Retinal pigment epithelial cell (primary cell): ENCODE measurements at regions not wholly inside any gene's neighbourhood (a gene's known extent, or its start where the extent isn't known, plus 50 kb on each side); places are given as distances from the start of the nearest gene placed in this dataset.

ENCODE experiments used
- DNase-seq: peaks from one replicate; pipeline ENCODE4 v3.0.0-alpha.2; 2010; ENCODE audit warnings: low read depth
- H3K4me3 ChIP-seq: 2 replicates; pipeline ENCODE4 v1.5.1; 2011; ENCODE audit warnings: mild to moderate bottlenecking, low read length, control low read depth, moderate library complexity
- TF ChIP-seq, protein P1 (sequence below): conservative IDR thresholded peaks from 2 replicates; pipeline ENCODE4 v1.5.1; 2011; ENCODE audit warnings: low read depth, low read length, control low read depth, inconsistent platforms

DNA sequence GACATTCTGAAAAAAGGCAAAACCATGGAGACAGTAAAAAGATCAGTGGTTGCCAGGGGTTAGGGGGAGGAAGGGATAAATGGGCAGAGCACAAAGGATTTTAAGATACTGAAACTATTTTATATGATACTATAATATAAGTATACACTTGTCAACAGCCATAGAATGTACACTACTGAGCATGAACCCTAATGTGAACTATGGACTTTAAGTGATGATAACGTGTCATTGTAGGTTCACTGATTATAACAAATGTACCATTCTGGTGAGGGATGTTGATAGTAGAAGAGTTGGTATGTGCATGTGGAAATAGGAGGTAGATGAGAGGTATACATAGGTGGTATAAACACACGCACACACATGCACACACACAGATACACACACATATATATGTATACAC, 241.6 kb downstream of the NOL4 start:
- no peak overlapping the region for H3K4me3 ChIP-seq
- TF ChIP-seq, protein P1, sequence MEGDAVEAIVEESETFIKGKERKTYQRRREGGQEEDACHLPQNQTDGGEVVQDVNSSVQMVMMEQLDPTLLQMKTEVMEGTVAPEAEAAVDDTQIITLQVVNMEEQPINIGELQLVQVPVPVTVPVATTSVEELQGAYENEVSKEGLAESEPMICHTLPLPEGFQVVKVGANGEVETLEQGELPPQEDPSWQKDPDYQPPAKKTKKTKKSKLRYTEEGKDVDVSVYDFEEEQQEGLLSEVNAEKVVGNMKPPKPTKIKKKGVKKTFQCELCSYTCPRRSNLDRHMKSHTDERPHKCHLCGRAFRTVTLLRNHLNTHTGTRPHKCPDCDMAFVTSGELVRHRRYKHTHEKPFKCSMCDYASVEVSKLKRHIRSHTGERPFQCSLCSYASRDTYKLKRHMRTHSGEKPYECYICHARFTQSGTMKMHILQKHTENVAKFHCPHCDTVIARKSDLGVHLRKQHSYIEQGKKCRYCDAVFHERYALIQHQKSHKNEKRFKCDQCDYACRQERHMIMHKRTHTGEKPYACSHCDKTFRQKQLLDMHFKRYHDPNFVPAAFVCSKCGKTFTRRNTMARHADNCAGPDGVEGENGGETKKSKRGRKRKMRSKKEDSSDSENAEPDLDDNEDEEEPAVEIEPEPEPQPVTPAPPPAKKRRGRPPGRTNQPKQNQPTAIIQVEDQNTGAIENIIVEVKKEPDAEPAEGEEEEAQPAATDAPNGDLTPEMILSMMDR, result no peak
- DNase-seq, result no peak

DNA sequence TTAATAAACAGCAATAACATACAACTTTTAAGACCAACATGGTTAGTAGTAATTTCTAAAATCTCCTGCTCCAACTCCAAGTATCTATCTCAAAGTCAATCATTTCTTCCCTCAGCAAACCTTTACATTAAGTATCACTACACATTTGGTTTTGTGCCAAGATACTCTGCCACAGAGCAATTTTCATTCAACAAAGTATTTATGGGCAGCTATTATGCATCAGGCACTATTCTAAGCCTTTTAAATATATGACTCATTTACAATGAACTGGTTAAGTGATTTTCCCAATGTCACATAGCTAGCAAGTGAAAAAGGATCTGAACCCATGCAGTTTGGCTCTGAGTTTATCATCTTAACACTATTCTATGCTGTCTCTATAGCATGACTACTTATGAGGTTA, 264.3 kb downstream of the NOL4 start:
- H3K4me3 ChIP-seq, result no peak overlapping the region
- DNase-seq, result peak; percentile 2
- TF ChIP-seq, protein P1, result no peak

DNA sequence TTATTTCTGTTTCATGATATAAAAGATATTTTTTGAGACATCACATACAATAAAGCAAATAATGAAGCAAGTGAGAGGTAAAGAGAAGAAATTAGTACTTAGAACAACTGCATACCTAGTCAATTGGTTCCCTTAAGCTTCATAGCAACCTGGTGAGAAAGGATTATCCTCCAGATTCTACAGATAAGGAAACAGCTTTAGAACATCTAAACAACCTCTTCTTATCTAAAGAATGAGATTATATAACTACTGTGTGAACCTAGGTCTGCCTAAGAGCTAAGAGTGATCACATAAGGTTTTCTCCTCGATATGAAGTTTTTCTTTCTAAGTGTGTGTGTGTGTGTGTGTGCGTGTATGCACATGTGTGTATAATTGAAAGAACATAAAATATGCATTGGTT, 265.1 kb downstream of the NOL4 start:
- peak; percentile 1 for DNase-seq
- H3K4me3 ChIP-seq, result no peak overlapping the region
- TF ChIP-seq, protein P1, result no peak

DNA sequence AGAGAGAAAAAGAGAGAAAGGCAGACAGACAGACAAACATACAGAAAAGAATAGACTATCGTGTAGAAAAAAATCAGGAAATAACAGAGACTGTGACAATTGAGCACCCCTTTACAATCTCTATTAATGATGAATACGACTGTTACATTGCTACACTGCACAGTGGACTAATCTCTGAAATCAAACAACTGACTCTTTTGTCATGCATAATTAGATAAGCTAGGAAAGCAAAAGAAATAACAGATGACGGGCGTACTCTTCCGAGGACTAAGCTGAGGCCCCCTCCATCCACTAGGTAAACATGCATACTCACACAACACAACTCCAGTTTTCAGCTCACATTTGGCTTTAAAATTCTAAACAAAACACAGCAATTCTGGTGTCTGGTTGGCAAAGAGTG, 267.0 kb downstream of the NOL4 start:
- H3K4me3 ChIP-seq, result no peak overlapping the region
- TF ChIP-seq, protein P1, result no peak
- no peak for DNase-seq

DNA sequence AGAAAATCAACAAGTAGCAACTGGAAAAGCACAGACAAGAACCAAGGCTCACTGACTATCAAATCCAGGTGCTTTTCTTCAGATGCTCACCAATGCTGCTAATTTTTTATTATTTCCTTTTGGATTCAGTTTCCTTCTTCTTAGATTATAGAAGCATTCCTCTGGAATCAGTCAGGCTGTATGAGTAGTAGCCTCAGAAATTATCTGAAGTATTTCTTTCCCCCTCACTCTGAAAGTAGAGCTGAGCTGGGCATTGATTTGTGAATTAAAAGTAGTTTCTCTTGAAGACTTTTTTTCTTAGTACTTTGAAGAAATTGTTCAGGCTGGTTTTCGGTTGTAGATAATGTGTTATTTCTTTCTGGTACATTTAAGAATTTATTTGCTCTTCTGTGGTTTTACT, 273.7 kb downstream of the NOL4 start:
- DNase-seq, result peak; percentile 0
- TF ChIP-seq, protein P1, result no peak
- H3K4me3 ChIP-seq, result no peak overlapping the region

DNA sequence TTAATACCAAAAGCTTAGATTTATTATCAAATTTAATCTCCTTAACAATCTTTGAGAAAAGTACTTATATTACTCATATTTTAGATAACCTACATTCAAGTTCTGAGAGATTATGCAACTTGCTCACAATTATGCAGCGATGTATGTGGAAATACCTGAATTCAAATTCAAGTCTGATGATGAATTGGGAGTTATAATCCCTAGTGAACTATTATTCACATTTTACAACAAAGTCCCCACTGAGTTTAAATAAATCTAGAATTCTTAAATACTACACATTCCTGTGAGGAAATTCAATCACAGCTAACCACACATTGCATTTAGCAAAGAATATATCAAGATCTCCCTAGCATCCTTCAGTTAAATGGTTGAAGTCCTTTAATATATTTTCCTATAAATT, 278.4 kb downstream of the NOL4 start:
- H3K4me3 ChIP-seq, result no peak overlapping the region
- peak; percentile 24 for DNase-seq

DNA sequence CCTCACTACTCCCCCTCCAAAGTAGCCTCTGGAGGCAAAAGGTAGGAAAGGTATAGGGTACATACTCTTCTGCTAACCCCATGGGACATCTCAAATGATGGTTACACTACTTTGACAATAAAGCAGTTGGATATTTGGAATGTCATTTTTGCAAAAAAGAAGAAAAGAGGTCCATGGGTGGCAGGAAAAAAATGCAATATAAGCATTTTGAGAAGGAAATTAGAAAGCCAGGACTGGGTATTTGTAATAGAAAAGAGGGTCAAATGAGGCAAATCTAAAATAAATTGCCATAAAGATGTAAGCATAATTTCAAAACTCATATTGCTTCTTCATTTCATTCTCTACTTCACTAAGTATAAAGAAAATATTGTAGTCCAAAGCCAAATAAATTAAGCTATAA, 280.2 kb downstream of the NOL4 start:
- no peak for DNase-seq
- TF ChIP-seq, protein P1, result no peak
- no peak overlapping the region for H3K4me3 ChIP-seq

More for the DNA sequence above, 278.4 kb downstream of the NOL4 start:
- TF ChIP-seq, protein P1, result no peak
